Suprapubic skin (tissue), 4 donors: ENCODE measurements at regions not wholly inside any gene's neighbourhood (a gene's known extent, or its start where the extent isn't known, plus 50 kb on each side); places are given as distances from the start of the nearest gene placed in this dataset.

Source experiments
- DNase-seq, 2 donors: peaks; one replicate each; pipeline ENCODE4 v3.0.0-alpha.2; 2019; ENCODE audit warnings: low spot score in 2 of 2
- H3K27ac ChIP-seq: fragments of 200-600 bp; sonication (generic); one replicate; pipeline ENCODE4 v1.5.1; 2019
- H3K27me3 ChIP-seq: fragments of 200-600 bp; sonication (generic); one replicate; pipeline ENCODE4 v1.5.1; 2019
- H3K36me3 ChIP-seq: fragments of 200-600 bp; sonication (generic); one replicate; pipeline ENCODE4 v1.5.1; 2019
- H3K4me1 ChIP-seq: fragments of 200-600 bp; sonication (generic); one replicate; pipeline ENCODE4 v1.5.1; 2019
- H3K4me3 ChIP-seq: fragments of 200-600 bp; sonication (generic); one replicate; pipeline ENCODE4 v1.5.1; 2019; ENCODE audit warnings: mild to moderate bottlenecking
- H3K9me3 ChIP-seq: fragments of 200-600 bp; sonication (generic); one replicate; pipeline ENCODE4 v1.5.1; 2019
- EP300 ChIP-seq: sonication (generic); formaldehyde crosslinking; IDR thresholded peaks from one replicate; pipeline ENCODE4 v1.6.1; 2017; ENCODE audit warnings: antibody characterized with exemption
- POLR2A ChIP-seq, 2 donors: fragments of 450-650 bp; IDR thresholded peaks; one replicate each; pipeline ENCODE4 v1.6.1; 2017; ENCODE audit warnings: antibody characterized with exemption in 2 of 2, mild to moderate bottlenecking in 2 of 2, moderate library complexity in 2 of 2
- POLR2AphosphoS5 ChIP-seq, 3 donors: sonication (generic); formaldehyde crosslinking; IDR thresholded peaks; one replicate each; pipeline ENCODE4 v1.6.1; 2017; ENCODE audit warnings: antibody characterized with exemption in 3 of 3
- WGBS: methylation state at CpG from one replicate; pipeline ENCODE4 v1.1.5; 2018; 5-methylcytosine and 5-hydroxymethylcytosine counted together
- TF ChIP-seq, protein P1 (sequence below), 2 donors: fragments of 200-600 bp in 1 of 2; fragments of 450-650 bp in 1 of 2; sonication (generic) in 1 of 2; IDR thresholded peaks; one replicate each; pipeline ENCODE4 v1.5.1; 2016 to 2019; ENCODE audit warnings: antibody characterized with exemption in 2 of 2, mild to moderate bottlenecking in 1 of 2, moderate library complexity in 1 of 2

DNA sequence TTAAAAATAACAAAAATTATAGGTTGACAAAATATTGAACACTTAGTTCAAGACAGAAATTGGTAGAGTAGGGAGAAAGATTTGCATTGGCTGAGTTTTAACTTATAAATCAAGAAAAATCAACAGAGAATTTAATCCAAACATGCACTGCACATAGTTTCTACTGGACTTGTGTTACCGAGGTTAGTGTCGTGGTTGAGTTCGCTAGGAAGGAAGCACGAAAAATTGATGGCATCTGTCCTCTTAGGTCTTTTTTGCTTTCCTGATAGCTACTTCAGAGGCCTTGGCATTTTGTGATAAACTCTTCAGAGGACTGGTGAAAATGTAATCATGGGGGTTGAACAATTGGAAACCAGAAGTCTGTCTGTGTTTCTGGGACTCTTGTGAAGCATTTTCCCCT lies 392.9 kb downstream of the NUAK1 start:
- no peak for DNase-seq
- Histone ChIP-seq H3K4me1 (peaks cover 22% of the 10 kb centered on the region), H3K9me3 (no peaks in the 10 kb centered on the region), H3K27me3 (no peaks in the 10 kb centered on the region), H3K36me3 (no peaks in the 10 kb centered on the region), H3K27ac (no peak overlapping the region), H3K4me3 (no peak overlapping the region)
- WGBS, result 82% methylated on average over 4 of the region's 4 CpGs
- TF ChIP-seq POLR2A (IDR thresholded peaks at IDR 0.05) (no peak), POLR2AphosphoS5 (IDR thresholded peaks at IDR 0.05) (no peak), EP300 (no peak)
- TF ChIP-seq, protein P1, sequence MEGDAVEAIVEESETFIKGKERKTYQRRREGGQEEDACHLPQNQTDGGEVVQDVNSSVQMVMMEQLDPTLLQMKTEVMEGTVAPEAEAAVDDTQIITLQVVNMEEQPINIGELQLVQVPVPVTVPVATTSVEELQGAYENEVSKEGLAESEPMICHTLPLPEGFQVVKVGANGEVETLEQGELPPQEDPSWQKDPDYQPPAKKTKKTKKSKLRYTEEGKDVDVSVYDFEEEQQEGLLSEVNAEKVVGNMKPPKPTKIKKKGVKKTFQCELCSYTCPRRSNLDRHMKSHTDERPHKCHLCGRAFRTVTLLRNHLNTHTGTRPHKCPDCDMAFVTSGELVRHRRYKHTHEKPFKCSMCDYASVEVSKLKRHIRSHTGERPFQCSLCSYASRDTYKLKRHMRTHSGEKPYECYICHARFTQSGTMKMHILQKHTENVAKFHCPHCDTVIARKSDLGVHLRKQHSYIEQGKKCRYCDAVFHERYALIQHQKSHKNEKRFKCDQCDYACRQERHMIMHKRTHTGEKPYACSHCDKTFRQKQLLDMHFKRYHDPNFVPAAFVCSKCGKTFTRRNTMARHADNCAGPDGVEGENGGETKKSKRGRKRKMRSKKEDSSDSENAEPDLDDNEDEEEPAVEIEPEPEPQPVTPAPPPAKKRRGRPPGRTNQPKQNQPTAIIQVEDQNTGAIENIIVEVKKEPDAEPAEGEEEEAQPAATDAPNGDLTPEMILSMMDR (IDR thresholded peaks at IDR 0.05), result no peak

DNA sequence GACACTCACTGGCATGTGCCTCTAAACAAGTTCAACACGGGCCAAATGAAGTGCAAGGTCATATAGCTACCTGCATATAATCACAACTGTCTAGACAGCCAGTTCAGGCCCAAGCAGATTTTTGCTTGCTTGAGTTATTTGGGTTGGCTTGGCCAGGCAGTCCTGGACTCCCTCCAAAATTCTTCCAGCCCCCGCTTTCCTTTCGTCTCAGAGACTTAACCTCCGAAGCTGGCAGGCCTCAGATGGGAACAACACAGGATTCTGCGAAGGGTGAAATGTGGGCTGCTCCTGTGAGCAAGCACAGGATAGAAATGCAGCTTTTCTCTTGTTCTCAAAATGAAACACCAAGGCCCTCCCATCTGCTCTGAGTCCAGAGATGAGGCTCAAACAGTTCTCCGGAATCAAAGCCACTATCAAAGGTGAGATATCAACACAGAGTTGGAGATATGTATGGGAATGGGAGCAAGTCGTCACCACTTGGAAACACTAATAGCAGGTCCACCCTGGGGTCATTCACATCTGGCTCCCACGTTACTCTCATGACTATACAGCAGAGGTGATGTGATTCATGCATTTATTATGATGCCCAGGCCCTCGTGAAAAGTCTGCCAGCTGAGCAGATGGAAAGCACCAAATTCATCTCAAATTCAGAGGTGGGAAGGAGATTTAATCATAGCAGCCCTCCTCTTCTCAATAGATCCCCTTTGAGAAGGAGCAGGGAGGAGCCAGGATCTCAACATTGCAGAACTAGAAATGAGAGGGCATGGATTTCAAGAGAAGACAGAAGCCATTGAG lies 389.8 kb downstream of the NUAK1 start:
- no peak overlapping the region for H3K27ac ChIP-seq
- H3K36me3 ChIP-seq, result no peaks in the 10 kb centered on the region
- no peaks in the 10 kb centered on the region for H3K27me3 ChIP-seq
- no peak for DNase-seq
- no peak overlapping the region for H3K4me3 ChIP-seq
- H3K4me1 ChIP-seq, result peaks cover 4% of the 10 kb centered on the region
- WGBS, result 43% methylated on average over 9 of the region's 9 CpGs
- TF ChIP-seq, protein P1 (IDR thresholded peaks at IDR 0.05), result no peak
- no peak for TF ChIP-seq EP300
- H3K9me3 ChIP-seq, result no peaks in the 10 kb centered on the region

DNA sequence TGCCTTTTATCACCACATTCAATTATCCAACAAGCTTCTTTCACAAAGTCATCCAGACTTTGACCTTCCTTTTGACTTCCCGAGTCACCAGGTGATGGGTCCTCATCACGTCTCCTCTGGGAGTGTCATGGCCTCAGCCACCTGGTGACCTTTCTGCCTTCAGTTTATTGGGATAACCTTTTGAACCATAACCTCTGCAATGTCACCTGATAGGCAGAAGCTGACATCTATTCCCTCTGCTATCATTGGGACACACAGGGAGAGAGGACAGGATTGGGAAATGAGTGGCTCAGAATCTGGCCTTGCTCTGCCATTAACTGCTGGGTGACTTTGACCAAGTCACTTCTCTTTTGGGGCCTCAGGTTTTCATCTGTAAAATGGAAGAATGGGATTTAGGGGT lies 388.7 kb downstream of the NUAK1 start:
- Histone ChIP-seq H3K9me3 (no peaks in the 10 kb centered on the region), H3K36me3 (no peaks in the 10 kb centered on the region), H3K27me3 (no peaks in the 10 kb centered on the region), H3K4me3 (no peak overlapping the region), H3K4me1 (peaks cover 4% of the 10 kb centered on the region), H3K27ac (no peak overlapping the region)
- DNase-seq, result no peak
- TF ChIP-seq, protein P1 (IDR thresholded peaks at IDR 0.05), result no peak
- TF ChIP-seq POLR2AphosphoS5 (IDR thresholded peaks at IDR 0.05) (no peak), POLR2A (IDR thresholded peaks at IDR 0.05) (no peak), EP300 (no peak)
- 96% methylated on average over 2 of the region's 2 CpGs for WGBS

DNA sequence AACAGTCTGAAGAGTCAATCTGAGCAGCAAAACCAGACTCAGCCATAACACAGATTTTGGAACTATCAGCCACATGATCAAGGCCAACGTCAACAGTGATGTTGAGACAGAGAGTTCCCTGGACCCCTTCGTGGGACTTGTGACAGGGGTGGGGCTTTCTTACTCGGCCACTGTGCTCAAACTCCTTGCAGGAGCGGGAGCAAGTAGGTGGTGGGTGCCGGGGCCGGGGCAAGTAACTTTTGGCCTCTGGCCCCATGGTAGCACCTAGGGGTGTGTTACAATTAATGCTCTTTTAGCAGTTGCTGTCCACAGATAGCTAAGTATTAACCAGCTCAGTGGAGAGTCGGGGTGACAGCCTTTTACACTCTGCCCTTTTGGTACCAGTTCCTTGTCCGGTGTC lies 384.4 kb downstream of the NUAK1 start:
- TF ChIP-seq, protein P1 (IDR thresholded peaks at IDR 0.05), result no peak
- Histone ChIP-seq H3K27ac (no peak overlapping the region), H3K9me3 (no peaks in the 10 kb centered on the region)

DNA sequence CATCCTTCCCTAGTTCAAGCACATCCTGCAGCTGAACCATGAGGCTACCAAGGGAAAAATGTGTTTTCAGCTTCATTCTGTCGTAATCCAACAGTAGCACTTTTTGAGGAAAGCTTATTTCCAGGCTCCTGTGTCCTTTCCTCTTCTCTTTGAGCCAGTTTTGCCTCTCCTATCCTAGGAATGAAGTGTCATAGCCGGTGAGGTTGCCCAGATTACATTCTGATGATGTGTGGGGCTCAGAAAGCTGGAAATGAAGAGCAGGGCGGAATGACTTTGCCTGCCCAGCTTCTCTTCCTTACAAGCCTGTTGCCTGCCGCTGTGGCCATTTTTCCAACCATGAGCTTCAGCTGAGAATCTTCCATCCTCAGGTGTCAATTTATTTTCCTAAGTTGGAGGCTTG lies 381.8 kb downstream of the NUAK1 start:
- no peak for DNase-seq
- H3K4me3 ChIP-seq, result no peak overlapping the region
- no peaks in the 10 kb centered on the region for H3K36me3 ChIP-seq
- TF ChIP-seq, protein P1 (IDR thresholded peaks at IDR 0.05), result no peak
- no peak for TF ChIP-seq EP300
- TF ChIP-seq POLR2A (IDR thresholded peaks at IDR 0.05), result no peak
- no peak for TF ChIP-seq POLR2AphosphoS5 (IDR thresholded peaks at IDR 0.05)
- H3K27me3 ChIP-seq, result no peaks in the 10 kb centered on the region
- H3K9me3 ChIP-seq, result no peaks in the 10 kb centered on the region
- no peak overlapping the region for H3K27ac ChIP-seq
- WGBS, result 60% methylated on average over 4 of the region's 4 CpGs
- H3K4me1 ChIP-seq, result no peaks in the 10 kb centered on the region

More for the DNA sequence above, 384.4 kb downstream of the NUAK1 start:
- Histone ChIP-seq H3K4me1 (no peaks in the 10 kb centered on the region), H3K4me3 (no peak overlapping the region), H3K36me3 (no peaks in the 10 kb centered on the region), H3K27me3 (no peaks in the 10 kb centered on the region)
- no peak for DNase-seq
- WGBS, result 96% methylated on average over 8 of the region's 8 CpGs
